Kidney (tissue), 13 donors: ENCODE measurements at regions not wholly inside any gene's neighbourhood (a gene's known extent, or its start where the extent isn't known, plus 50 kb on each side); places are given as distances from the start of the nearest gene placed in this dataset.
A peak's percentile ranks its signal among the peaks of the same experiment; 100 is the strongest.

Experiments used
- DNase-seq, 5 donors: peaks; one replicate each; pipeline ENCODE4 v3.0.0-alpha.2; 2013 to 2020
- FAIRE-seq: peaks from 2 replicates; lab custom pipeline; 2012; peaks lifted over from hg19 to GRCh38; lab: Jason Lieb, UNC
- H3K27ac ChIP-seq, 2 donors: one replicate each; pipeline ENCODE4 v1.7.0; 2013; ENCODE audit warnings: low read depth in 2 of 2, low read length in 2 of 2, inconsistent platforms in 1 of 2
- H3K27me3 ChIP-seq: one replicate; pipeline ENCODE4 v1.7.1; 2013; ENCODE audit warnings: low read length, inconsistent platforms; ENCODE audit not compliant: control insufficient read depth, insufficient read depth
- H3K36me3 ChIP-seq, 3 donors: one replicate each; pipeline versions ENCODE4 v1.7.0 to v1.7.1; 2013; ENCODE audit warnings: low read length in 3 of 3, control low read depth in 1 of 3, inconsistent platforms in 1 of 3; ENCODE audit not compliant: insufficient read depth in 3 of 3, control insufficient read depth in 2 of 3
- H3K4me1 ChIP-seq, 3 donors: one replicate each; pipeline versions ENCODE4 v1.7.0 to v1.7.1; 2013; ENCODE audit warnings: low read length in 3 of 3, inconsistent platforms in 1 of 3, low read depth in 1 of 3; ENCODE audit not compliant: control insufficient read depth in 2 of 3, insufficient read depth in 2 of 3
- H3K4me3 ChIP-seq, 3 donors: one replicate each; pipeline versions ENCODE4 v1.7.0 to v1.8.1; 2013; ENCODE audit warnings: low read length in 3 of 3, control low read depth in 1 of 3, inconsistent platforms in 1 of 3
- H3K9ac ChIP-seq, 3 donors: one replicate each; pipeline versions ENCODE4 v1.7.0 to v1.7.1; 2013; ENCODE audit warnings: low read length in 3 of 3, control low read depth in 1 of 3, inconsistent platforms in 1 of 3
- H3K9me3 ChIP-seq, 3 donors: one replicate each; pipeline versions ENCODE4 v1.7.0 to v1.7.1; 2013; ENCODE audit warnings: low read length in 3 of 3, control low read depth in 1 of 3, inconsistent platforms in 1 of 3; ENCODE audit not compliant: control insufficient read depth in 2 of 3, insufficient read depth in 1 of 3
- intact Hi-C: fragments of 100-400 bp; cut with DNase I; formaldehyde crosslinking; loops from one replicate; pipeline ENCODE4 v1.11.1; 2022
- TF ChIP-seq, protein P1 (sequence below): IDR thresholded peaks from 3 replicates; pipeline ENCODE4 v1.5.1; 2012; ENCODE audit warnings: mild to moderate bottlenecking, moderate library complexity, borderline replicate concordance; ENCODE audit not compliant: insufficient read depth; ENCODE audit errors: extremely low read depth
- donor health status: control.
- donor health status: control.
- donor health status: control.
- donor health status: control.
- donor health status: control.
- donor health status: DM: yes; HTN: yes; CAD: no.
- donor health status: Normal renal cell carcinoma (clear cell type).

- TF ChIP-seq, protein P1, sequence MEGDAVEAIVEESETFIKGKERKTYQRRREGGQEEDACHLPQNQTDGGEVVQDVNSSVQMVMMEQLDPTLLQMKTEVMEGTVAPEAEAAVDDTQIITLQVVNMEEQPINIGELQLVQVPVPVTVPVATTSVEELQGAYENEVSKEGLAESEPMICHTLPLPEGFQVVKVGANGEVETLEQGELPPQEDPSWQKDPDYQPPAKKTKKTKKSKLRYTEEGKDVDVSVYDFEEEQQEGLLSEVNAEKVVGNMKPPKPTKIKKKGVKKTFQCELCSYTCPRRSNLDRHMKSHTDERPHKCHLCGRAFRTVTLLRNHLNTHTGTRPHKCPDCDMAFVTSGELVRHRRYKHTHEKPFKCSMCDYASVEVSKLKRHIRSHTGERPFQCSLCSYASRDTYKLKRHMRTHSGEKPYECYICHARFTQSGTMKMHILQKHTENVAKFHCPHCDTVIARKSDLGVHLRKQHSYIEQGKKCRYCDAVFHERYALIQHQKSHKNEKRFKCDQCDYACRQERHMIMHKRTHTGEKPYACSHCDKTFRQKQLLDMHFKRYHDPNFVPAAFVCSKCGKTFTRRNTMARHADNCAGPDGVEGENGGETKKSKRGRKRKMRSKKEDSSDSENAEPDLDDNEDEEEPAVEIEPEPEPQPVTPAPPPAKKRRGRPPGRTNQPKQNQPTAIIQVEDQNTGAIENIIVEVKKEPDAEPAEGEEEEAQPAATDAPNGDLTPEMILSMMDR, result peak; percentile 7
- Histone ChIP-seq H3K9me3 (no peaks in the 10 kb centered on the region), H3K36me3 (no peaks in the 10 kb centered on the region), H3K4me3 (no peak overlapping the region), H3K27me3 (no peaks in the 10 kb centered on the region), H3K27ac (no peak overlapping the region), H3K4me1 (peaks cover 0 to 6% (median 5%) of the 10 kb centered on the region in 3 donors), H3K9ac (no peak overlapping the region)
- DNase-seq, result peak in 1 of 5 donors; percentile 65
- intact Hi-C loops, result no loop called here
- peak; percentile 59 for FAIRE-seq
These were observed 71.0 kb upstream of the ATF7IP2 start for GRCh38 chr16:10314811-10315210.

DNA sequence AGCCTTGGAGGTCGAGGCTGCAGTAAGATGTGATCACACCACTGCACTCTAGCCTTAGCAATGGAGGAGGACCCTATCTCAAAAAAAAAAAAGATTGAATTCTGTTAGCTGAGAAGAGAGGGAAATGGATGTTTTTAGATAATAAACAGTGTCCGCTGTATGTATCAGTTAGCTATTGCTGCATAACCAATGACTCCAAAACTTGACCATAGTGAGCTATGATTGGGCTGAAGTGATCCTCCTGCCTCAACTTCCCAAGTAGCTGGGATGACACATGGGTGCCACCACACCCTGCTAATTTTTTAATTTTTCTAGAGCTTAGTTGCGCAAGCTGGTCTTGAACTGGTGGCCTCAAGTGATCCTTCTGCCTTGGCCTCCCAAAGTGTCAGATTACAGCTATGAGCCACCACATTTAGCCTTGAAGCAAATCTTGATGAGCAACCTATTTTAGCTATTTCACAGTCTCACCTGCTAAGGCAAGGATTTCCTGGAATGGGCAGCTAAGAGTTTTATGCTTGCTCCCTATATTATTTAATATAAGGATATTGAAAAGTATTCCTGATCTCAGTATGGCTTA lies 68.3 kb upstream of the ATF7IP2 start:
- peaks cover 0 to 6% (median 5%) of the 10 kb centered on the region in 3 donors for H3K4me1 ChIP-seq
- FAIRE-seq, result no peak
- intact Hi-C loops, result no loop called here
- H3K9ac ChIP-seq, result no peak overlapping the region
- H3K4me3 ChIP-seq, result no peak overlapping the region
- no peak overlapping the region for H3K27ac ChIP-seq
- no peaks in the 10 kb centered on the region for H3K36me3 ChIP-seq
- TF ChIP-seq, protein P1, result no peak
- no peaks in the 10 kb centered on the region for H3K9me3 ChIP-seq
- DNase-seq, result no peak
- H3K27me3 ChIP-seq, result no peaks in the 10 kb centered on the region

DNA sequence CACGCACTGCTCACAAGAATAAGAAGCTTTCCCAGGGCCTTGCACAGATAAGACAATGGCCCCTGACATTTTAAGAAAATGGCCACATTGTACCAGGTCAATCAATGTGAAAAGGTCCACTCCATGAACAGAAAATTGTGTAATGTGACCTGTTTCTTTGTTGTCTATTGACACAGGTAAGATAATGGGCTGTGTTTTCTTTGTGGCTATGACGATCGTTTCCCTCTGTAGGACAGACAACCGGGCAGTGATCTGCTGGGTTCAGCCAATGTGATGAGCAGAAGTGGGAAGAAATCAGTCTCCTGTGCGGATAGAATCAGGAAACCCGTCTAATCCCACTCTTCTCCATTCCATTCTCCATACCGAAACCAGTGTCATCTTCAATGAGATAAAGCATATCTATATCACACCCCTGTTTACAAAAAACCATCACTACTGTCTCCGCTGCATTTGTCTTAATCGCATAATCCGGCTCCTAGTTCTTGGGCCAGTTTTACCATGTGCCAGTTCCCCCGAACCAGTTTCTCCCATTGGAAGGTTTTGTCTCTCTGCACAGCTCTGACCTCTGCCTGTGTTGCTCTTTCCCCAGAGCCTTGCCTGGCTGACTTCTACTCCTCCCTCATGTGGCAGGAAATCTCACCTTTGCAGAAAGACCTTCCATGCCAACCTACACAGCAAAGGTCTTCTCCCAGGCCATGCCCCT lies 66.9 kb upstream of the ATF7IP2 start:
- no peak overlapping the region for H3K27ac ChIP-seq
- intact Hi-C loops, result no loop called here
- no peaks in the 10 kb centered on the region for H3K4me1 ChIP-seq
- no peaks in the 10 kb centered on the region for H3K36me3 ChIP-seq
- TF ChIP-seq, protein P1, result no peak
- DNase-seq (no peak), FAIRE-seq (no peak)
- H3K27me3 ChIP-seq, result no peaks in the 10 kb centered on the region
- H3K9me3 ChIP-seq, result no peaks in the 10 kb centered on the region
- no peak overlapping the region for H3K4me3 ChIP-seq
- H3K9ac ChIP-seq, result no peak overlapping the region
